GM19099 (cell line): ENCODE measurements at regions not wholly inside any gene's neighbourhood (a gene's known extent, or its start where the extent isn't known, plus 50 kb on each side); places are given as distances from the start of the nearest gene placed in this dataset.

ENCODE experiments used
- POLR2A ChIP-seq: IDR thresholded peaks from 3 replicates; pipeline ENCODE4 v1.6.1; 2011; ENCODE audit warnings: low read depth; ENCODE audit not compliant: insufficient read length; ENCODE audit errors: extremely low read depth

DNA sequence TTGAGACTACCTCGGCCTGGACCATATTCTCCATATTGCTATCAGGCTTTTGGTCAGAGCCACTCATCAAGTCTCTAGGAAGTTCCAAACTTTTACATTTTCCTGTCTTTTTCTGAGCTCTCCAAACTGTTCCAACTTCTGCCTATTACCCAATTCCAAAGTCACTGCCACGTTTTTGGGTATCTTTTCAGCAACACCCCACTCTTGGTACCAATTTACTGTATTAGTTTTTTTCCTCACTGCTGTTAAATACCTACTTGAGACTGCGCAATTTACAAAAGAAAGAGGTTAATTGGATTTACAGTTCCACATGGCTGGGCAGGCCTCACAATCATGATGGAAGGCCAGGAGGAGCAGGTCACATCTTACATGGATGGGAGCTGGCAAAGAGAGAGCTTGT, 507.8 kb upstream of the ZNF608 start:
- no peak for TF ChIP-seq POLR2A

GRCh38 chr5:125256296-125256695, 509.9 kb upstream of the ZNF608 start:
- no peak for TF ChIP-seq POLR2A

GRCh38 chr5:125257057-125257972, 510.9 kb upstream of the ZNF608 start:
- TF ChIP-seq POLR2A: no peak

DNA sequence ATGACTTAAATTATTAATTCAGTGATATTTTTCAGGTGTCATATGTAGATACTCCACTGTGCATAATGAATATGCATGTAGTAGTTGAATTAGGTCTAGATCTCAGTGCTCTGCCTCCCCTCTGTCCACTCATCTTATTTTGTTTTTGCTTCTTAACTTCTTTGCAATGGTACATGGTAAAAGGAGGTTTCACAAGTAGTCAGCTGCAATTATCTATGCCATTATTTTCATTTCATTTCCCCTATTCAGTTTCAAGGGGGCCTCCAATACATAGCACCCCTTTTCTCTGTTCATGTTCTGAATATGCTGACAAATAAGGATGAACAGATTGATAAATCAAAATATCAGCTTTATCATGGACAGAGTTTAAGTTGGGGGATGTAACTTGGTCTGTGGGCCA, 511.6 kb upstream of the ZNF608 start:
- TF ChIP-seq POLR2A: no peak

DNA sequence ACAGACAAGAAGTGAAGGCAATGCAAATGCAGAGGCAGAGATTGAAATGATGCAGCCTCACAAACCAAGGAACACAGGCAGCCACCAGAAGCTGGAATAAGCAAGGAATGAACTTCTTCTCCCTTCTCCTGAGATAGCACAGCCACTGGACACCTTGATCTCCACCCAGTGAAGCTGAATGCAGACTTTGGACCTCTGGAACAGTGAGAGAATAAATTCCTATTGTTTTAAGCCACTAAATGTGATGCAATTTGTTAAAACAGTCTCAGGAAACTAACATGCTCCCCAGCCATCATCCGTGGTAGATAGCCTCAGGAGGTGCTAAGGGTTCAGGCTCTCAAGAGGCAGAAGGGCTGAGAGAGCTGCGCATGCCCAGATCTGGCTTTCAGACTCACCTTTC, 512.2 kb upstream of the ZNF608 start:
- no peak for TF ChIP-seq POLR2A

- TF ChIP-seq POLR2A: no peak
Observed at GRCh38 chr5:125261505-125262250, 515.2 kb upstream of the ZNF608 start.

GRCh38 chr5:125262782-125263181, 516.3 kb upstream of the ZNF608 start:
- TF ChIP-seq POLR2A: no peak

- TF ChIP-seq POLR2A: no peak
Observed at GRCh38 chr5:125263356-125263755, 516.9 kb upstream of the ZNF608 start.

DNA sequence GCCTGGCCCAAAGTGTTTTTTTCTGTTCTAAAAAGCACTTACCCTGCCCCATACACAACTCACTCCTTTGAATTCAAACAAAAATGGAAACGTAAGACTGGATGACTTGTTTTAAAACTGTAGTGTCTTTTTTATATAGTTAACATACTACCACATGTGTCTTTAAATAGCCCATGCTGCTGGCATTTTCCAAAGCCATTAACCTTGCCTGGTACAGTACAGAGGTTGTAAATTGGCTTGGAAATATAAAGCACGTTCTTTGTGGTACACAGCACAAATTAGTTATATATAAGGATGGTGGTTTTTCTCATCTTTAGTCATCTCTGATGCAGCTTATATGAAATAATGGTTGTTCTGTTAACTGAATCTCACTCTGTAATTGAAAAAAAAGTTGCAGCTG, 519.7 kb upstream of the ZNF608 start:
- no peak for TF ChIP-seq POLR2A

DNA sequence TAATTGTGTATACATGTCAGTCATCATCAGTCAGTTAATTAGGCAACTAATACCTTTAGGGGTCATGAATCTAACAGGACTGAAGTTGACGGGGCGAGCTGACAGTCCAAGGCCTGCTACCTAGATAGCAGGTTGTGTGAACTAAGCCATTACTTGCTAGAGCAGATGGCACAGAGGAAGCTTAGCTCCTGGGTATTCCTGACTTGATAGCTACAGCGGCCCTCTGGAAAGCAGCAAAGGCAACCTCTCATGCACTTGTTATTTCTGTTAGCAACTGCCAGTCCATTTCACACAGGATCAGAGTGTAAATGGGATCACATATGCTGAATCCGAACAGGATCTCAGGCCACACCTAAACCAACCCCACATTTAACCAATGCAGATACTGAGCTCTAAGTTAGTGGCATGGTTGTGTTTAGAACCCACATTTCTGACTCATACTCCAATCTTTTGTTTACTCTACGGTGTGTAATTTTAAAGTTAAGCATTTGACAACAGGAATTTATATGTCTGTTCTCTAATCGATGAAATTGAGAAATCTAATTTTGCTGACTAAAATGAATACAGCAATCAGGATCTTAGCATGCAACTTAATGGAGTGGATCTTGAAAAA, 521.3 kb upstream of the ZNF608 start:
- no peak for TF ChIP-seq POLR2A

- no peak for TF ChIP-seq POLR2A
Observed at GRCh38 chr5:125269926-125270325, 523.5 kb upstream of the ZNF608 start.

- no peak for TF ChIP-seq POLR2A
Observed at GRCh38 chr5:125272357-125272756, 525.9 kb upstream of the ZNF608 start.

DNA sequence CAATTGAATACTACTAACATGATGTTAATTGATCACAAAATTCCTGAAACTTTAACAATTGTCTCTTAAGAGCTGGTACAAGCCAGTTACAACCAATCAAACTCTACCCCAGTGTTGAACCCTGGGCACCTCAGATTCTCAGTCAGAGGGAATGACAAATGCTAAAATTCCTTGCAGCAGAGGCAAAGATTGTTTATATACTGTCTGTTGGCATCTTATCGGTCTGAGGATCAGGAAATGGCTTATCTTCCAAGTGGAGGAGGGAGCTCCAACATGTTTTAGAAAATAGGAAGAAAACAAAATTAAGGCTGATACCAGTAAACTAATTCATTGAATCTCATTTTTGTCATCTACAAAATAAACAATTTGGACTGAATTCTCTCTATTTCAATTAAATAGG, 527.8 kb upstream of the ZNF608 start:
- no peak for TF ChIP-seq POLR2A

DNA sequence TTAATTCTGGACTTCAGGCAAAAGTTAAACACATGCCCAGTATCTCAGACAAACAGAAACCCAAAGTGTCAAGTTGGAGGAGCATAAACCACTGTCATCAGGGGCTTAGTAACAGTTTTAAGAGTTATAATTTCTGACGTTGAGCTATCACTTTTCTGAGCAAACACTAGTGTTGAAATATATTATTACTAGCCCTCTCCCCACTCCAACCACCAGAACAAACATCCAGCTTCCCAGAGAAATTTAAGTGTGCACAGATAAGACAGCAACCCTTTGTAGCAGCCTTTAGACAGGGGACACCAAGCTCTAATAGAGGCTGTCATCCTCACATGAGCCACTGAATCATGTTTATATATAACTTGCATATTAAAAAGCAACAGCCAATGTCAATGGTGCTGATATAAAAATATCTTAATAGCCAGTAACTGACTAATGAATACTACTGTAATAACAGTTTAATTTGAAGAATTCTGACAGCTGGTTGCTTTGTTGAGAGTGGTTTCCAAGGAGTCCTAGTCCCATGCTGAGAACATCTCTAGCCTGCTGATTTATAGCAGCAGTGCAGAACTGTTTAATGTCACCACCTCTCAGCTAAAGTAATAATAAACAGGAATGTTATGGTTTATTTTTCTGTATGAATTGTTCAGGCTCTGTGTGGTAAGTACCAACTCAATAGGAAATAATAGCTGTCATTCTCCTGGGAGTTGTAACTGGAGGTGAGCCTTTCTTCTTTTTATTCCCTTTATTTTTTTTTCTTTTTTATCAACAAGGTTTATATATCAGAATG, 528.7 kb upstream of the ZNF608 start:
- no peak for TF ChIP-seq POLR2A

- no peak for TF ChIP-seq POLR2A
Observed at GRCh38 chr5:125275725-125276090, 529.3 kb upstream of the ZNF608 start.
